CD4-positive, alpha-beta T cell (primary cell): ENCODE measurements at regions not wholly inside any gene's neighbourhood (a gene's known extent, or its start where the extent isn't known, plus 50 kb on each side); places are given as distances from the start of the nearest gene placed in this dataset.
"Not testable (repeated sequence)": the region's sequence is repeated elsewhere in the genome, so short reads cannot be mapped to it uniquely, and the experiment has no call there.

ENCODE experiments used
- ATAC-seq: fragments of 200-7000 bp; cut with Tn5 transposase; one replicate; pipeline ENCODE4 v1.10.0; 2022; ENCODE audit warnings: mild to moderate bottlenecking; ENCODE audit not compliant: poor library complexity
- CTCF ChIA-PET: fragments of 350-600 bp; sonication (Branson Sonifier 250); formaldehyde crosslinking; loops from one replicate; lab custom pipeline; 2021; ENCODE audit warnings: antibody characterized with exemption, inconsistent platforms; lab: Charles Lee
- POLR2A ChIA-PET: fragments of 350-600 bp; sonication (Branson Sonifier 250); formaldehyde crosslinking; loops from one replicate; lab custom pipeline; 2021; ENCODE audit warnings: antibody characterized with exemption, inconsistent platforms; lab: Charles Lee
- DNase-seq, 14 experiments: peaks; one replicate each; pipeline ENCODE4 v3.0.0-alpha.2; 2013 to 2020; ENCODE audit warnings: mixed read lengths in 2 of 14
- H3K27ac ChIP-seq, 2 donors: one replicate each; pipeline versions ENCODE4 v1.5.1 to v1.7.0; 2013; ENCODE audit warnings: low read length in 2 of 2, low read depth in 1 of 2, mild to moderate bottlenecking in 1 of 2
- H3K27me3 ChIP-seq, 2 experiments: 1 replicate in 1 of 2; 2 replicates in 1 of 2; pipeline versions ENCODE4 v1.6.1 to v1.7.0; 2013; ENCODE audit warnings: low read length in 2 of 2, control low read depth in 1 of 2, mild to moderate bottlenecking in 1 of 2, moderate library complexity in 1 of 2; ENCODE audit not compliant: insufficient read depth in 2 of 2, control insufficient read depth in 1 of 2
- H3K36me3 ChIP-seq: one replicate; pipeline ENCODE4 v1.6.1; 2013; ENCODE audit warnings: low read length, control low read depth; ENCODE audit not compliant: insufficient read depth
- H3K4me1 ChIP-seq: one replicate; pipeline ENCODE4 v1.6.1; 2013; ENCODE audit warnings: low read length, control low read depth; ENCODE audit not compliant: insufficient read depth
- H3K4me3 ChIP-seq: one replicate; pipeline ENCODE4 v1.5.1; 2013; ENCODE audit warnings: mild to moderate bottlenecking, low read length, moderate library complexity
- H3K9me3 ChIP-seq, 2 experiments: 1 replicate in 1 of 2; 2 replicates in 1 of 2; pipeline versions ENCODE4 v1.6.1 to v1.7.0; 2013; ENCODE audit warnings: low read length in 2 of 2, mild to moderate bottlenecking in 2 of 2, control low read depth in 1 of 2, moderate library complexity in 1 of 2; ENCODE audit not compliant: control insufficient read depth in 1 of 2, insufficient read depth in 1 of 2
- H3K27ac Mint-ChIP-seq: one replicate; pipeline ENCODE4 v1.8.0; 2020; ENCODE audit warnings: mixed read lengths
- H3K27me3 Mint-ChIP-seq: one replicate; pipeline ENCODE4 v1.8.0; 2021; ENCODE audit warnings: mixed read lengths
- H3K36me3 Mint-ChIP-seq: one replicate; pipeline ENCODE4 v1.8.0; 2021; ENCODE audit warnings: low read depth, mixed read lengths
- H3K4me1 Mint-ChIP-seq: one replicate; pipeline ENCODE4 v1.8.0; 2021; ENCODE audit warnings: low read depth, mixed read lengths
- H3K4me3 Mint-ChIP-seq: one replicate; pipeline ENCODE4 v1.8.0; 2020; ENCODE audit warnings: mild to moderate bottlenecking, mixed read lengths
- H3K9me3 Mint-ChIP-seq: one replicate; pipeline ENCODE4 v1.8.0; 2020; ENCODE audit warnings: mixed read lengths
- intact Hi-C, 2 experiments: fragments of 100-400 bp; cut with DNase I in 1 of 2; cut with micrococcal nuclease in 1 of 2; formaldehyde crosslinking; loops; one replicate each; pipeline versions ENCODE4 v1.15.1 to v1.9.0; 2023 to 2025; cut with DNase I, micrococcal nuclease

DNA sequence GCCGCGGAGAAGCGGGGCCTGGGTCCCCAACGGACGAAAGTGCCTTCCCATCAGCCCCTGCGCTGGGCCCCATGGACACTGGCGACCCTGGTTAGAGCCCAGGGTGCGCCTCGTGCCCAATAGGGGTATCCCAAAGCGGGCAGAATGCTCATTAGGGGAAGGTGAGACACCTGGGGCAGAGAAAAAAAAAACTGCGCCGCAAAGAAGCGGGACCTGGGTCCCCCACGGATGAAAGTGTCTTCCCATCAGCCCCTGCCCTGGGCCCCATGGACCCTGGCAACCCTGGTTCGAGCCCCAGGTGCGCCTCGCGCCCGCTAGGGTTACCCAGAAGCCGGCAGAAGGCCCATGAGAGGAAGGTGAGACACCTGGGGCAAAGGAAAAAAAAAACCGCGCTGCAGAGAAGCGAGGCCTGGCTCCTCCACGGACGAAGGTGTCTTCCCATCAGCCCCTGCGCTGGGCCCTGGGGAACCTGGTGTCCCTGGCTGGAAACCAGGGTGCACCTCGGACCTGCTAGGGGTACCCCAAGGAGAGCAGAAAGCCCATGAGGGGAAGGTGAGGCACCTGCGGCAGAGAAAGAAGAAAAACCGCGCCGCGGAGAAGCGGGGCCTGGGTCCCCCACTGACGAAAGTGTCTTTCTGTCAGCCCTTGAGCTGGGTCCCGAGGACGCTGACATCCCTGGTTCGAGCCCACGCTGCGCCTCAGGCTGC lies 398.4 kb upstream of the TPTE start:
- DNase-seq = peak in 1 of 14 experiments; percentile 0
- H3K36me3 Mint-ChIP-seq, H3K4me1 Mint-ChIP-seq, H3K9me3 Mint-ChIP-seq, H3K36me3 ChIP-seq, H3K4me3 Mint-ChIP-seq, CTCF ChIA-PET, POLR2A ChIA-PET, intact Hi-C loops, H3K27me3 ChIP-seq, H3K27ac Mint-ChIP-seq, H3K27me3 Mint-ChIP-seq, H3K4me1 ChIP-seq, H3K4me3 ChIP-seq, ATAC-seq, H3K27ac ChIP-seq: not testable (repeated sequence)
- H3K9me3 ChIP-seq = peaks cover 0 to 51% of the 10 kb centered on the region in 2 experiments

DNA sequence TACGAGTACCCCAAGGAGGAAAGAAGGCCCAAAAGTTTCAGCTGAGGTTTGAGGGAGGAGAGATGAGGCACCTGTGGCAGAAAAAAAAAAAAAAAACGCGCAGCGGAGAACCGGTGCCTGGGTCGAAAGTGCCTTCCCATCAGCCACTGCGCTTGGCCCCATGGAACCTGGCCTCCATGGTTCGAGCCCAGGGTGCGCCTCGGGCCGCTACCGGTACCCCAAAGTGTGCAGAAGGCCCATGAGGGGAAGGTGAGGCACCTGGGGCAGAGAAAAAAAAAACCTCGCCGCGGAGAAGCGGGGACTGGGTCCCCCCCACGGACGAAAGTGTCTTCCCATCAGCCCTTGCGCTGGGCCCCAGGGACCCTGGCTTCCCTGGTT lies 397.9 kb upstream of the TPTE start:
- H3K36me3 ChIP-seq, intact Hi-C loops, H3K4me1 Mint-ChIP-seq, ATAC-seq, H3K27me3 Mint-ChIP-seq, H3K36me3 Mint-ChIP-seq, H3K4me1 ChIP-seq, H3K9me3 Mint-ChIP-seq, H3K27ac ChIP-seq, H3K27me3 ChIP-seq, H3K4me3 ChIP-seq, H3K4me3 Mint-ChIP-seq, H3K27ac Mint-ChIP-seq, POLR2A ChIA-PET, CTCF ChIA-PET: not testable (repeated sequence)
- peak in 2 of 14 experiments; percentile 1 to 6 for DNase-seq
- peaks cover 0 to 51% of the 10 kb centered on the region in 2 experiments for H3K9me3 ChIP-seq

- intact Hi-C loops, H3K4me3 ChIP-seq, ATAC-seq, CTCF ChIA-PET, POLR2A ChIA-PET, H3K27me3 ChIP-seq, H3K4me3 Mint-ChIP-seq, H3K27ac ChIP-seq, DNase-seq, H3K27ac Mint-ChIP-seq, H3K27me3 Mint-ChIP-seq, H3K4me1 Mint-ChIP-seq, H3K36me3 Mint-ChIP-seq, H3K4me1 ChIP-seq, H3K9me3 Mint-ChIP-seq, H3K36me3 ChIP-seq: not testable (repeated sequence)
- peaks cover 0 to 31% of the 10 kb centered on the region in 2 experiments for H3K9me3 ChIP-seq
Measured at GRCh38 chr21:10125616-10126015, 395.8 kb upstream of the TPTE start.

DNA sequence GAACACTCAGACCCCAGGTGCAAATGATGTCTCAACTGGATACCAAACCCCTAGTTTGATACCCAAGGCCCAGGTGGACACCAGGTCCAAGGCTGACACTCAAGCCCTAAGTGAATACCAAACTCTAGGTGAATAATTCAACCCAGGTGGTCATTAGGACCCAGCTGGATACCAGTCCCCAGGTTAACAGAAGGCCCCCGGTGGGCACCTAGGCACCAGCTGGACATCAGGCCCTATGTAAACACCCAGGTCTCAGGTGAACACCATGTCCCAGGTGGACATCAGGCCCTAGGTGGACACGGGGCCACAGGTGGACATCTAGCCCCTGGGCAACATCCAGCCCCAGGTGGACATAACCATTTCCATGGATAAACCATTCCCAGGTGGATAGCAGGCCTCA lies 387.3 kb upstream of the TPTE start:
- H3K27ac Mint-ChIP-seq, H3K27ac ChIP-seq, H3K4me3 ChIP-seq, CTCF ChIA-PET, H3K4me3 Mint-ChIP-seq, H3K4me1 Mint-ChIP-seq, H3K27me3 Mint-ChIP-seq, H3K9me3 ChIP-seq, POLR2A ChIA-PET, H3K36me3 Mint-ChIP-seq, H3K9me3 Mint-ChIP-seq, ATAC-seq, H3K27me3 ChIP-seq, intact Hi-C loops, H3K36me3 ChIP-seq, H3K4me1 ChIP-seq: not testable (repeated sequence)
- DNase-seq = peak in 1 of 14 experiments; percentile 25

DNA sequence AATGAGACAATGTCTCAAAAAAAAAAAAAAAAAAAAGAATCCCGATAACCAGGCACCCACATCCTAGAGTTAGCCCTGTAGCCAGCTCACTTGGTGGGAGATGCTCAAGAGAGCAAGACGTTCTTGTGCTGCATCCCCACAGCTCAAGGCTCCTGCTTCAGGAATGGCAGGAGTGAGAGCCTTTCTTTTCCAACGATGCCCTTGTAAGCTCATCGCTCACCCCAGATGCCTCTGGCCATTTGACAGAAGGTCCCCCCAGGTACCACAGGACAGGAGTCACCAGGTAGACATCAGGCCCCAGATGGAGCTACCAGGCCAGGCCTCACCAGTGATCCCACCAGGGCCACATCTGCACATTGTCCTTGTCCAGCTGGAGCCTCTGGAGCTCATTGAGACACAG lies 385.5 kb upstream of the TPTE start:
- ATAC-seq, intact Hi-C loops, CTCF ChIA-PET, POLR2A ChIA-PET, H3K9me3 Mint-ChIP-seq, DNase-seq, H3K27me3 ChIP-seq, H3K36me3 Mint-ChIP-seq, H3K27ac ChIP-seq, H3K27ac Mint-ChIP-seq, H3K4me3 ChIP-seq, H3K4me1 ChIP-seq, H3K36me3 ChIP-seq, H3K9me3 ChIP-seq, H3K4me1 Mint-ChIP-seq, H3K27me3 Mint-ChIP-seq, H3K4me3 Mint-ChIP-seq: not testable (repeated sequence)

GRCh38 chr21:10154178-10154577 lies 367.2 kb upstream of the TPTE start:
- DNase-seq, H3K27me3 ChIP-seq, H3K9me3 Mint-ChIP-seq, H3K36me3 ChIP-seq, H3K9me3 ChIP-seq, H3K27ac Mint-ChIP-seq, H3K27ac ChIP-seq, H3K4me1 ChIP-seq, H3K4me3 Mint-ChIP-seq, H3K4me1 Mint-ChIP-seq, CTCF ChIA-PET, POLR2A ChIA-PET, intact Hi-C loops, ATAC-seq, H3K4me3 ChIP-seq, H3K36me3 Mint-ChIP-seq, H3K27me3 Mint-ChIP-seq: not testable (repeated sequence)
